Small intestine (tissue), 7 donors: ENCODE measurements at regions not wholly inside any gene's neighbourhood (a gene's known extent, or its start where the extent isn't known, plus 50 kb on each side); places are given as distances from the start of the nearest gene placed in this dataset.

Experiments used
- DNase-seq, 2 donors: peaks; one replicate each; pipeline versions ENCODE4 v3.0.0 to v3.0.0-alpha.2; 2013
- FAIRE-seq: peaks from 2 replicates; lab custom pipeline; 2012; peaks lifted over from hg19 to GRCh38; lab: Jason Lieb, UNC
- H3K27ac ChIP-seq, 3 donors: one replicate each; pipeline ENCODE4 v1.5.1; 2013; ENCODE audit warnings: low read length in 2 of 3, mild to moderate bottlenecking in 2 of 3, control low read depth in 1 of 3, inconsistent platforms in 1 of 3, low read depth in 1 of 3, moderate library complexity in 1 of 3
- H3K27me3 ChIP-seq, 3 donors: one replicate each; pipeline ENCODE4 v1.6.1; 2013; ENCODE audit warnings: low read length in 3 of 3, inconsistent platforms in 1 of 3; ENCODE audit not compliant: control insufficient read depth in 3 of 3, insufficient read depth in 3 of 3
- H3K36me3 ChIP-seq, 3 donors: one replicate each; pipeline ENCODE4 v1.6.1; 2013; ENCODE audit warnings: low read length in 3 of 3, inconsistent platforms in 1 of 3, low read depth in 1 of 3, mild to moderate bottlenecking in 1 of 3, moderate library complexity in 1 of 3; ENCODE audit not compliant: control insufficient read depth in 3 of 3, insufficient read depth in 2 of 3
- H3K4me1 ChIP-seq, 3 donors: one replicate each; pipeline ENCODE4 v1.6.1; 2013; ENCODE audit warnings: low read length in 2 of 3, inconsistent platforms in 1 of 3, low read depth in 1 of 3, mild to moderate bottlenecking in 1 of 3, moderate library complexity in 1 of 3; ENCODE audit not compliant: control insufficient read depth in 3 of 3, insufficient read depth in 2 of 3
- H3K4me3 ChIP-seq, 3 donors: one replicate each; pipeline ENCODE4 v1.5.1; 2013; ENCODE audit warnings: low read length in 3 of 3, control low read depth in 1 of 3, inconsistent platforms in 1 of 3, low read depth in 1 of 3, mild to moderate bottlenecking in 1 of 3, moderate library complexity in 1 of 3
- H3K9me3 ChIP-seq, 2 donors: one replicate each; pipeline ENCODE4 v1.6.1; 2013; ENCODE audit warnings: low read depth in 1 of 2, low read length in 1 of 2; ENCODE audit not compliant: control insufficient read depth in 2 of 2, insufficient read depth in 1 of 2
- WGBS, 3 donors: extraction: QIAGEN DNeasy Blood & Tissue Kit; methylation state at CpG; one replicate each; pipeline ENCODE4 v1.1.7; 2013; 5-methylcytosine and 5-hydroxymethylcytosine counted together
- donor health status: healthy with polysubstance abuse.
- donor health status: control.
- donor health status: control.
- donor health status: Bipolar disorder and iron deficiency.
- donor health status: healthy.

GRCh38 chr7:25846722-25847121 is 305.3 kb upstream of the NFE2L3 start:
- Histone ChIP-seq H3K4me3 (no peak overlapping the region), H3K36me3 (no peaks in the 10 kb centered on the region), H3K27me3 (peaks cover 3 to 10% (median 4%) of the 10 kb centered on the region in 3 donors), H3K4me1 (peaks cover 0 to 34% (median 4%) of the 10 kb centered on the region in 3 donors), H3K27ac (peak overlapping the region in 2 of 3 donors; percentile 4 to 55), H3K9me3 (peaks cover 0 to under 1% of the 10 kb centered on the region in 2 donors)
- FAIRE-seq, result no peak
- WGBS, 3 donors, result 50 to 53% (median 52%) methylated on average over 5 of the region's 5 CpGs
- peak in 1 of 2 donors; percentile 32 for DNase-seq

- H3K27ac ChIP-seq, result peak overlapping the region in 2 of 3 donors; percentile 30 to 55
- 81 to 86% (median 85%) methylated on average over 6 of the region's 6 CpGs for WGBS, 3 donors
- no peaks in the 10 kb centered on the region for H3K36me3 ChIP-seq
- no peak for DNase-seq
- no peaks in the 10 kb centered on the region for H3K9me3 ChIP-seq
- FAIRE-seq, result no peak
- H3K4me1 ChIP-seq, result peaks cover 2 to 38% (median 8%) of the 10 kb centered on the region in 3 donors
- H3K27me3 ChIP-seq, result peaks cover 3 to 13% (median 10%) of the 10 kb centered on the region in 3 donors
- H3K4me3 ChIP-seq, result no peak overlapping the region
Observed at GRCh38 chr7:25847336-25848070, 304.5 kb upstream of the NFE2L3 start.

GRCh38 chr7:25849500-25850184 is 302.4 kb upstream of the NFE2L3 start:
- FAIRE-seq, result no peak
- H3K27ac ChIP-seq, result peak overlapping the region in 2 of 3 donors; percentile 54 to 80
- peaks cover 2 to 43% (median 12%) of the 10 kb centered on the region in 3 donors for H3K4me1 ChIP-seq

GRCh38 chr7:25850216-25850615 is 301.8 kb upstream of the NFE2L3 start:
- Histone ChIP-seq H3K4me1 (peaks cover 2 to 41% (median 12%) of the 10 kb centered on the region in 3 donors), H3K9me3 (peaks cover 0 to 3% of the 10 kb centered on the region in 2 donors), H3K27ac (peak overlapping the region in 1 of 3 donors; percentile 54), H3K4me3 (no peak overlapping the region), H3K27me3 (peaks cover 3 to 36% (median 31%) of the 10 kb centered on the region in 3 donors), H3K36me3 (no peaks in the 10 kb centered on the region)
- FAIRE-seq (peak; percentile 10), DNase-seq (no peak)

More at GRCh38 chr7:25849500-25850184, 302.4 kb upstream of the NFE2L3 start:
- Histone ChIP-seq H3K27me3 (peaks cover 3 to 30% (median 27%) of the 10 kb centered on the region in 3 donors), H3K9me3 (no peaks in the 10 kb centered on the region), H3K4me3 (no peak overlapping the region), H3K36me3 (no peaks in the 10 kb centered on the region)
- WGBS, 3 donors, result 40 to 54% (median 48%) methylated on average over 9 of the region's 9 CpGs
- DNase-seq, result peak in 1 of 2 donors; percentile 61

- DNase-seq (peak in 1 of 2 donors; percentile 29), FAIRE-seq (no peak)
- peaks cover 3 to 40% (median 31%) of the 10 kb centered on the region in 3 donors for H3K27me3 ChIP-seq
- WGBS, 3 donors, result 70 to 79% (median 77%) methylated on average over 8 of the region's 8 CpGs
- H3K4me1 ChIP-seq, result peaks cover 2 to 36% (median 12%) of the 10 kb centered on the region in 3 donors
- peaks cover 0 to 3% of the 10 kb centered on the region in 2 donors for H3K9me3 ChIP-seq
- no peaks in the 10 kb centered on the region for H3K36me3 ChIP-seq
- H3K4me3 ChIP-seq, result no peak overlapping the region
- peak overlapping the region in 2 of 3 donors; percentile 52 to 75 for H3K27ac ChIP-seq
Observed at GRCh38 chr7:25850735-25851134, 301.3 kb upstream of the NFE2L3 start.

- DNase-seq (peak; percentile 66 to 88), FAIRE-seq (no peak)
- 36 to 37% (median 36%) methylated on average over 33 of the region's 33 CpGs for WGBS, 3 donors
- no peaks in the 10 kb centered on the region for H3K36me3 ChIP-seq
- peaks cover 3 to 48% (median 37%) of the 10 kb centered on the region in 3 donors for H3K27me3 ChIP-seq
- H3K9me3 ChIP-seq, result peaks cover 0 to 3% of the 10 kb centered on the region in 2 donors
- no peak overlapping the region for H3K4me3 ChIP-seq
- peak overlapping the region in 2 of 3 donors; percentile 52 to 75 for H3K27ac ChIP-seq
- H3K4me1 ChIP-seq, result peaks cover 2 to 37% (median 12%) of the 10 kb centered on the region in 3 donors
Observed at GRCh38 chr7:25851332-25852210, 300.4 kb upstream of the NFE2L3 start.

- Histone ChIP-seq H3K4me3 (peak overlapping the region in 2 of 3 donors; percentile 28 to 38), H3K27me3 (peaks cover 3 to 56% (median 43%) of the 10 kb centered on the region in 3 donors), H3K27ac (peak overlapping the region in 2 of 3 donors; percentile 52 to 59), H3K36me3 (no peaks in the 10 kb centered on the region), H3K4me1 (peaks cover 2 to 36% (median 12%) of the 10 kb centered on the region in 3 donors), H3K9me3 (peaks cover 0 to 3% of the 10 kb centered on the region in 2 donors)
- 1 to 5% (median 3%) methylated on average over 44 to 70 of the region's 70 CpGs for WGBS, 3 donors
- no peak for FAIRE-seq
- peak in 1 of 2 donors; percentile 76 for DNase-seq
Observed at GRCh38 chr7:25852211-25852938, 299.6 kb upstream of the NFE2L3 start.
